GM10248 (cell line): ENCODE measurements at regions not wholly inside any gene's neighbourhood (a gene's known extent, or its start where the extent isn't known, plus 50 kb on each side); places are given as distances from the start of the nearest gene placed in this dataset.

ENCODE experiments used
- CTCF ChIA-PET: fragments of 300-600 bp; sonication (Branson Sonifier 250); formaldehyde crosslinking; extraction: SDS; loops from one replicate; lab custom pipeline; 2021; ENCODE audit warnings: antibody characterized with exemption; lab: Yijun Ruan, JAX
- POLR2A ChIA-PET: fragments of 350-650 bp; sonication (Branson Sonifier 250); formaldehyde crosslinking; extraction: SDS; loops from one replicate; lab custom pipeline; 2020; ENCODE audit warnings: antibody characterized with exemption; lab: Yijun Ruan, JAX
- DNase-seq: peaks from one replicate; pipeline ENCODE4 v3.0.0; 2012; ENCODE audit errors: extremely low spot score
- TF ChIP-seq, protein P1 (sequence below): IDR thresholded peaks from 2 replicates; pipeline ENCODE4 v1.5.1; 2012; ENCODE audit warnings: mild to moderate bottlenecking, low read depth; ENCODE audit errors: extremely low read depth, missing control alignments, control extremely low read depth

DNA sequence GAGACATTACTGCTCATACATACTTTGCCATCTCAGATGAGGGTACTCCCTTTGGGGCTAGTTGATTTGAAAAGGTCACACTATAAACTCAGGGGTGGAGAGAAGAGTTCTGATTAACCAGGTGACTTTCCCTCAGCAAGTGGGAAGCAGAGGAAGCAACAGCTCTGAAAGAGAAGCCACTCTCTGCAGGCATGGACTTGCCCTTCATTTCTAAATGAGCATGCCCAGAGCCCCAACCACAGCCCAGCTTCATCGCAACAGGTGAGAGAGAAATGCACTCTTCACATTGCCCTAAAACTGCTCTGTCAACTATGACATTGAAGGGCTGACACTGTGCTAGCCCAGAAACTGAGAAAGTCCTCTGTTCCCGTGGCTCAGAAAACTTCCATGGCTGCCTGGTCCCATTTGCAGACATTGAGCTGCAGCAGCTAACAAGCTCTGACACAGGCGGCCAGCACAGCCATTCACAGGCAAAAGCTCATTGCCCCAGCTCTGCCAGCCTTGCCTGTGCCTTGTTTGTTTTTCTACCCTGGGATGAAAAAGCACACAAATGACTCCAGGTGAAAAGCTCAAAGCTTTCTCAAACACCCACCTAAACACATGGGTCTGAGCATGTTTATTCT lies 419.8 kb upstream of the DYNLRB2 start:
- ChIA-PET CTCF (no interaction called here), POLR2A (no interaction called here)
- TF ChIP-seq, protein P1, sequence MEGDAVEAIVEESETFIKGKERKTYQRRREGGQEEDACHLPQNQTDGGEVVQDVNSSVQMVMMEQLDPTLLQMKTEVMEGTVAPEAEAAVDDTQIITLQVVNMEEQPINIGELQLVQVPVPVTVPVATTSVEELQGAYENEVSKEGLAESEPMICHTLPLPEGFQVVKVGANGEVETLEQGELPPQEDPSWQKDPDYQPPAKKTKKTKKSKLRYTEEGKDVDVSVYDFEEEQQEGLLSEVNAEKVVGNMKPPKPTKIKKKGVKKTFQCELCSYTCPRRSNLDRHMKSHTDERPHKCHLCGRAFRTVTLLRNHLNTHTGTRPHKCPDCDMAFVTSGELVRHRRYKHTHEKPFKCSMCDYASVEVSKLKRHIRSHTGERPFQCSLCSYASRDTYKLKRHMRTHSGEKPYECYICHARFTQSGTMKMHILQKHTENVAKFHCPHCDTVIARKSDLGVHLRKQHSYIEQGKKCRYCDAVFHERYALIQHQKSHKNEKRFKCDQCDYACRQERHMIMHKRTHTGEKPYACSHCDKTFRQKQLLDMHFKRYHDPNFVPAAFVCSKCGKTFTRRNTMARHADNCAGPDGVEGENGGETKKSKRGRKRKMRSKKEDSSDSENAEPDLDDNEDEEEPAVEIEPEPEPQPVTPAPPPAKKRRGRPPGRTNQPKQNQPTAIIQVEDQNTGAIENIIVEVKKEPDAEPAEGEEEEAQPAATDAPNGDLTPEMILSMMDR, result no peak
- DNase-seq, result no peak

DNA sequence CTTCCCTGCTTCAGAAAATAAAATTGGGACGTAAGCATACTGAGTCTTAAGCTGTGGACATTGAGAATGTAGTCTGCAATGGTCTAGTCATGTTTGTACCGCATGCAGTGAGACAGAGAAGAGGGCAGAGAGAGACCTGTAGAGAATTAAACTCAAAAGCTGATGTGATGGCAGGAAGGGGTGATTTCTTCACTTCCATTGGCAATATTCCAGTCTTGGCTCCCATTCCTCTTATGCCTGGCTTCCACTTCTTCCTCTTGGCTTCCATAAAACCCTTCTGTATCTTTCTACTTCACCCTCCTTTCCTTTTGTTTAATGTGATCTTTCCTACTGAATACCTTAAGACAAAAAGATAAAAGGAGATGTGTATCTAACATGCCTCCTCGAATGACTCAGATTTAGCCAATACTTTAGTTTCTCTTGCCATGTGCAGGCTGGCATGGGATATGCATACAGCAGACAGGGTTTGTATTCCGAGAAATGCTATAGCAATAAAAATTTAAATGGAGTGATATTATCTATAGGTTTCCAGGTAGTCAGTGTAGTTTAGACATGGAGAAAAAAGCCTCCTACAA lies 423.1 kb upstream of the DYNLRB2 start:
- TF ChIP-seq, protein P1, result no peak
- ChIA-PET POLR2A (no interaction called here), CTCF (no interaction called here)
- no peak for DNase-seq

DNA sequence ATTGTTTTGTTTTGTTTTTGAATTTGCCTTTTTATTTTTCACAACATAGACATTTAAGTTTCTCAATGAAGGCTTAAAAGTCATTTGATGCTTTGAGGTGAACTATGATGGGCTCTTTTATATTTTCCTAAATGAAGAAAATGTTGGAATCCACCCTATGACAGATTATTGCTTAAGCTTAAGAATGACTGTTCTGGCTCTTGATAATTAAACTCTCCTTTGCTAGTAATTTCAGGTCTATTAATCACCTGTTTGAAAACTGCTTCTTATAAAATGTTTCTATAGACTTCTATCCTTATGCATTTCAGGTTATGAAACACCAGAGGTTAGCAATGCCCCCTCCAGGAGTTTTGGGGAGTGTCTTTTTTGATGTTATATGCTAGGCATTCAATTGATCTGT lies 424.1 kb upstream of the DYNLRB2 start:
- TF ChIP-seq, protein P1, result no peak
- DNase-seq, result no peak
- POLR2A ChIA-PET, result no interaction called here
- CTCF ChIA-PET, result no interaction called here

GRCh38 chr16:80114699-80115098 lies 426.1 kb upstream of the DYNLRB2 start:
- no peak for DNase-seq
- ChIA-PET POLR2A (no interaction called here), CTCF (no interaction called here)
- TF ChIP-seq, protein P1, result no peak

GRCh38 chr16:80113873-80114574 lies 426.8 kb upstream of the DYNLRB2 start:
- ChIA-PET CTCF (no interaction called here), POLR2A (no interaction called here)
- no peak for DNase-seq
- TF ChIP-seq, protein P1, result no peak

GRCh38 chr16:80109581-80109980 lies 431.2 kb upstream of the DYNLRB2 start:
- POLR2A ChIA-PET, result no interaction called here
- TF ChIP-seq, protein P1, result no peak
- CTCF ChIA-PET, result no interaction called here
- no peak for DNase-seq
